ENCODE measurements at regions not wholly inside any gene's neighbourhood (a gene's known extent, or its start where the extent isn't known, plus 50 kb on each side); places are given as distances from the start of the nearest gene placed in this dataset.

DNA sequence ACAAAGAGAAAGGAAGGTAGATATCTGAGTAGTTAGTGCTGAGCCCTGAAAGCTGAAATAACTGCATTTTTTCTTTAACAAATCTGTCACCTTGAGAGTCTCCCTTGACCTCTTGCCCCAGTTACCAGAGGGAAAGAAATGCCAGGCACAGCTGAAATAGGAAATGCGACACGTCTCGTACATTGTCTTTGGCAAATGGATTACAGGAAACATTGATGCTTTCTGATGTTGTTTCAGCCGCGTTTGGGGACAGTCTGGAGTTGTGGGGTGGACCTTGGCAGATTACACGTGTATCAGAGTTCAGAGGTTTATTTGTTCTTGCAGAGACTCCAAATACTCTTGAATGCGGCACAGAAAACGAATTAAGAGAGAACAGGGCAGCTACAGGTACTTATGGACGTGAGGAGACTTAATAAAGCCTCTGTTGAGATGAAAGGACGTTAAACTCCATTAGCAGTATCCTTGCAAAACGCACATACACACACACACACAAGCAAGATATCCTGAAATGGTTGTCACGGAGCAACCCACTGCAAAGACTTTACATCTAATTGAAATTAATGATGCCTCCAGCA lies 272.8 kb upstream of the RORA start:
- TF ChIP-seq EZH2 (IDR thresholded peaks at IDR 0.05; ENCODE audit: insufficient read depth, poor library complexity, severe bottlenecking) (no peak), EZH2phosphoT487 (IDR thresholded peaks at IDR 0.05; ENCODE audit: insufficient read depth, low read depth) (no peak)
